Panc1 (cell line): ENCODE measurements at regions not wholly inside any gene's neighbourhood (a gene's known extent, or its start where the extent isn't known, plus 50 kb on each side); places are given as distances from the start of the nearest gene placed in this dataset.

Source experiments
- CTCF ChIP-seq: fragments of 450-650 bp; IDR thresholded peaks from 2 replicates; pipeline ENCODE4 v1.5.1; 2017; ENCODE audit warnings: mild to moderate bottlenecking
- POLR2AphosphoS5 ChIP-seq: IDR thresholded peaks from 2 replicates; pipeline ENCODE4 v1.6.1; 2012; ENCODE audit warnings: mild to moderate bottlenecking, low read depth, low read length, moderate library complexity
- REST ChIP-seq, 2 experiments: IDR thresholded peaks; 2 replicates each; pipeline ENCODE4 v1.6.1; 2011 to 2012; ENCODE audit warnings: low read depth in 2 of 2, control low read depth in 1 of 2, low read length in 1 of 2, mild to moderate bottlenecking in 1 of 2, moderate library complexity in 1 of 2; ENCODE audit not compliant: insufficient read depth in 1 of 2
- SIN3A ChIP-seq: IDR thresholded peaks from 2 replicates; pipeline ENCODE4 v1.6.1; 2012; ENCODE audit warnings: low read depth, mild to moderate bottlenecking, low read length, moderate library complexity, borderline replicate concordance; ENCODE audit not compliant: insufficient read depth
- TCF7L2 ChIP-seq: IDR thresholded peaks from 2 replicates; pipeline ENCODE4 v1.6.1; 2011; ENCODE audit warnings: mild to moderate bottlenecking, low read depth, low read length, inconsistent platforms

- no peak for TF ChIP-seq CTCF
- TF ChIP-seq POLR2AphosphoS5: no peak
- no peak for TF ChIP-seq SIN3A
- TF ChIP-seq REST (IDR thresholded peaks at IDR 0.05; ENCODE audit: insufficient read depth in 1 of 2, low read depth in 2 of 2, low read length in 1 of 2): no peak
- no peak for TF ChIP-seq TCF7L2
These were observed 216.6 kb upstream of the LHX5 start for GRCh38 chr12:113688313-113688712.
